ENCODE measurements at regions not wholly inside any gene's neighbourhood (a gene's known extent, or its start where the extent isn't known, plus 50 kb on each side); places are given as distances from the start of the nearest gene placed in this dataset.

- TF ChIP-seq TAF1 (IDR thresholded peaks at IDR 0.05; ENCODE audit: borderline replicate concordance, low read depth, low read length): no peak
- no peak for TF ChIP-seq POLR2A (IDR thresholded peaks at IDR 0.05; ENCODE audit: low read depth, low read length)
Observed at GRCh38 chr1:60922304-60922703, 160.1 kb upstream of the NFIA start.

All from GM12892 (cell line).